ENCODE measurements at regions not wholly inside any gene's neighbourhood (a gene's known extent, or its start where the extent isn't known, plus 50 kb on each side); places are given as distances from the start of the nearest gene placed in this dataset.

GRCh38 chr1:34455121-34455520 is 278.4 kb downstream of the C1orf94 start:
- no peak for TF ChIP-seq HNF4G (IDR thresholded peaks at IDR 0.05)
- TF ChIP-seq JUND (IDR thresholded peaks at IDR 0.05) = no peak
- no peak for TF ChIP-seq CTCF (IDR thresholded peaks at IDR 0.05; ENCODE audit: low read depth, low read length, missing input control)
- no peak for TF ChIP-seq FOXA1 (IDR thresholded peaks at IDR 0.05)
- TF ChIP-seq SP1 (IDR thresholded peaks at IDR 0.05) = no peak
- no peak for TF ChIP-seq RAD21 (IDR thresholded peaks at IDR 0.05)
- TF ChIP-seq YY1 (IDR thresholded peaks at IDR 0.05) = no peak
- no peak for TF ChIP-seq ATF3 (IDR thresholded peaks at IDR 0.05)
- TF ChIP-seq GABPA (IDR thresholded peaks at IDR 0.05 in 1 of 2, conservative IDR thresholded peaks at IDR 0.05 in 1 of 2) = no peak
- TF ChIP-seq, protein P1, sequence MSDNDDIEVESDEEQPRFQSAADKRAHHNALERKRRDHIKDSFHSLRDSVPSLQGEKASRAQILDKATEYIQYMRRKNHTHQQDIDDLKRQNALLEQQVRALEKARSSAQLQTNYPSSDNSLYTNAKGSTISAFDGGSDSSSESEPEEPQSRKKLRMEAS (IDR thresholded peaks at IDR 0.05) = no peak
- no peak for TF ChIP-seq RXRA (IDR thresholded peaks at IDR 0.05)
- no peak for TF ChIP-seq TAF1 (conservative IDR thresholded peaks at IDR 0.05)
- no peak for TF ChIP-seq EGR1 (IDR thresholded peaks at IDR 0.05; ENCODE audit: low read depth in 2 of 2)
- no peak for TF ChIP-seq REST (IDR thresholded peaks at IDR 0.05)

Measured in liver (tissue), 3 donors.